HG03457 (cell line): ENCODE measurements at regions not wholly inside any gene's neighbourhood (a gene's known extent, or its start where the extent isn't known, plus 50 kb on each side); places are given as distances from the start of the nearest gene placed in this dataset.
"Not testable (repeated sequence)": the region's sequence is repeated elsewhere in the genome, so short reads cannot be mapped to it uniquely, and the experiment has no call there.

Experiments used
- ATAC-seq: cut with Tn5 transposase; IDR thresholded peaks from one replicate; pipeline ENCODE4 v1.9.1; 2021; ENCODE audit warnings: moderate number of reproducible peaks; ENCODE audit not compliant: unreplicated experiment

DNA sequence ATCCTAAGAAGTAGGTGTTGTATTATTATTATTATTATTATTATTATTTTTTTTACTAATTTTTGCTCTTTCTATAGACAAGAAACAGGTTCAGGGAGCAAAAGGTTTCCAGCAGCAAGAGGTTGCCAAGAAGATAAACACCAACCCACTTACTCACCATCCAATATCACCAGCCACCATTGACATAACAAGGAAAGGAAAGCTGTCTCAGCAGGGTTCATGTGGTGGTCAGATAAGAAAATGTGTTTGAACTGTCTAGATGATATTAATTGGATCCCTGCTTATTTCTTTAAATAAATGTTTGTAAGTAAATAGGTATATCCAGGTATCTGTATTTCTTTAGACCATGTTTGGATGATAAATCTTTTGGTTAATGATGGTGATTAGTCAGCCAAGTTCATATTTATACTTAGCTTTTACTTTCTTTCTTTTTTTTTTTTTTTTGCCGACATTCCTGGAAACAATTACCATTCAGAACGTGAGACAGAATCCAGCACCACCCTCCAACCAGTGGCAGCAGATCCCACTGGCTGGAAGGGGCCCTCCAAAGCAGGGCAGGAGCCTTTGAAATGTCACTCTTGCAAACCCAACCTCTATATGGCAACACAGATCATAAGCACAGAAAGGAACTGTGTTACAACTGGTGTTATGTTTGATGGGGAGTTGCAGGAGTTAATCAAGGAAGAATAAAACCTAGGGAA, 139.2 kb upstream of the ECI2 start:
- no peak for ATAC-seq

DNA sequence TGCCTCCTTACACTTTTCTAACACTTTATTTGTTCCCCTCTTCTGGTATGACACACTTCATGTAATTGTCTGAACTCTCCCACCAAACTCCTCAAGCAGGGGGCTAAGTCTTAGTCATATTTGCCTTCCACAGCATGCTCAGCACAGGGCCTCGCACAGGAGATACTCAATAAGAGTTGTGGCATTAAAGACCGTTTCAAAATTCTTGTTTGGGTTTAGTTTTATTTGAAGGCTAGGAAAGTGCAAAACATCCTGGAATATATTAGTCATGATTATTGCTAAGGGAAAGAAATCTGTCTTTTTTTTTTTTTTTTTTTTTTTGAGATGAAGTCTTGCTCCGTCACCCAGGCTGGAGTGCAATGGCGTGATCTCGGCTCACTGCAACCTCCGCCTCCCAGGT, 137.6 kb upstream of the ECI2 start:
- ATAC-seq: no peak

DNA sequence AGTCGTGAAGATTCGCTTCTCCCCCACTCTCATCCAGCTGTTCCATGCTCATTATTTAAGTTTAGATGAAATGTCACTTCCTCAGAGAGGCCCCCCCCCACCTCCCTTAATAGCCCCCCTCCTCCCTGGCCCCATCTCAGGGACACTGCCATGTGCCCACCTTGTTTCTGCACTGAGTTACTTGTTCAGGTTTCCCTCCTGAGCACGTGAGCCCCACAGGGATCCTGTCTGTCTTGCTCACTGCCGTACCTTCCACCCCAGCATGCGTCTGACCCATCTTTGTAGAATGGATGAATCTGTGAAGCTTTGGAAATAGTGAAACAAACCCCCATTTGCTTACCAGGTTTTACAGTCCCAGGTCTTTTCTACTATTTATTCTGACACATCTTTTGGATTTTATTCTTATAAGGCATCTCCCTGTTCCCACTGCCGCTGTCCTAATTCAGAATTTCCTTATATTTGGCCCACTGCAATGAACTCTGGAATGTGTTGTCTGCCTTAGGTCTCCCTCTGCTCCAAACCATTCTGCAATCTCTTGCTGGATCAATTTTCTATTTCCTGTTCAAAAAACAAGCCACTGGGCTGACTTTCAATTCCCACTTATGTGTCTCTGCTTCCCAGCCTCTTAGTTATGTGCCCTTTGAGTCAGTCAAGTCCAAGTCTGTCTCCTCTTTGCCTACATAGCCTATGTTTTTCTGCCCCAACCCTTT, 136.5 kb upstream of the ECI2 start:
- ATAC-seq: no peak

DNA sequence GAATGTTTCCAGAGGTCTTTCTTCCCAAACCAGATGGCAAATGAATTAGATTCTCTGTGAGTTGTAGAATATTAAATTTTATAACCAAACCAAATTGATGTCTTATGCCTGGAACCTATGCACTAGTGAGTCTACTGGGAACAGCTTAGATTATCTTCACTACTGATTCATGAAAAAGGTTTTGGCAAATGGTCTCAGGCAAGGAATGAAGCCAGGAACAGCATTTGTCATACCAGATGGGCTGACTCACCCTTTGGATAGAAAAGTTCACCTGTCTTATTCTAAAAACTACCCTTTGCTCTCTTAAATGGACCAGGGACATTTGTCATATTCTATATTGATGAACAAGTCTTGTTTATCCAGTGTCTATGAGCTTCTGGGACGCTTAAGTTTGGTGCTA, 135.4 kb upstream of the ECI2 start:
- ATAC-seq: no peak

DNA sequence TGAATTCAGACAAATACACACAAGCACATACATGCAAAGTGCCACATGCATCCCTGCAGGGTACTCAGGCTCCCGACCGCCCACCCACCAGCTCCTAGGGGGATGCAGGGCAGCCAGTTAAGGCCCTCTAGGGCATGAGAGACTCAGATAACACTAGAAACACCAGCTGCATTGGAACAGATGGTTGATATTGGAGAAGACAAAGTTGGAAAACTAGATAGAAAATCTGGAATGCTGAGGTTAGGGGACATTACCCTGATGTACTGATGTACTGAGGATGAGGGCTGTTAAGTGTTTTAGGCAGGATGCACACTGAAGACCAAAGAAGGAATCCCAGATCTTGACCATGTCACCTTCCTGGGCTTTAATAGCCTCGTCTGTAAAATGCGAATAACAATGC, 134.6 kb upstream of the ECI2 start:
- no peak for ATAC-seq

DNA sequence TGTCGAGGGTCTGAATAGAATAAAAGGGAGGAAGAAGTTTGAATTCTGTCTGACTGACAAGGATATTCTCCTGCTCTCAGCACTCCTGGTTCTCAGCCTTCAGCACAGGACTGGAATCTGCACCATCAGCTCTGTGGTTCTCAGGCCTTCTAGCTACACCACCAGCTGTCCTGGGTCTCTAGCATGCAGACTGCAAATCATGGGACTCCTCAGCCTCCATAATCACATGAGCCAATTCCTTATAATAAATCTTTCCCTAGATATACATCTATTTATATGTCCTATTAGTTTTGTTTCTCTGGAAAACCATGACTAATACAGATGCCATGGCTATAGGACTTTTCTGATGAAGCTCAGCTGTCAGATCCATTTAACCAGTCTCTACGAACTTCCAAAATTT, 132.8 kb upstream of the ECI2 start:
- ATAC-seq: no peak

DNA sequence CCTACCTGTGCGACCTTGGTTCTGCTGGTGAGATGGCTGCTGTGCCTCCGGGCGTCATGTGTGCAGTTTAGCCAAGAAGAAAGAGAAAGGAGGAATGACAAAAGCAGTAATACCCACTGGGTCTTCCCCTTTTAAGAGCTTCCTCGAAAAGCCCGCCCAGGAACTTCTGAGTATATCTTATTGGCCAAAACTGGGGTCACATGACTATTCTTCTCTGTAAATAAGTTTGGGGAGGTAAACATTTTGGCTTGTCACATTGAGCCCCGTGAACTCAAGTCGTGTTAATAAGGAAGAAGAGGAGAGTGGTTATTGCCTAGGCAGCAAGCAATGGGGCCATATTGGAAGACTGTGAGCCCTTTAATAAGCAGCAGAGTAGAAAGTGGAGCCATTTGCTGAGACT, 130.4 kb upstream of the ECI2 start:
- ATAC-seq: no peak

DNA sequence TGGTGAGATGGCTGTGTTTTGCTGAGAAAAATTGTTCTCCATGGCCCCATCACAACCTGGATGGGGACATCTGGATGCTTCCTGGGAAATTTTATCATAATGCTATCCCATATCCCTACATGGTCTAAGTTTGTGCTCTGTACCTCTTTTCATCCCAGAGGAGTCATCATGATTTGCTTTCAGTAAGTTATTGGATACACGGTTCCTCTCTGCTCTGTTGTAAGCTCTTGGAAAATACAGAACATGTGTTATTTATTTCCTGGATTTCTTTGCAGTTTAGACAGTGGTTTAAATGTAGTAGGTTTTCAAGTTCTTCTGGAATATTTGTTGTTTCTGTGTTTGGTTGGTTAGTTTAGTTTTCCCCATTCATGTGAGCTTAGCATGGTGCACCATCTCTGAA, 129.2 kb upstream of the ECI2 start:
- ATAC-seq: no peak

DNA sequence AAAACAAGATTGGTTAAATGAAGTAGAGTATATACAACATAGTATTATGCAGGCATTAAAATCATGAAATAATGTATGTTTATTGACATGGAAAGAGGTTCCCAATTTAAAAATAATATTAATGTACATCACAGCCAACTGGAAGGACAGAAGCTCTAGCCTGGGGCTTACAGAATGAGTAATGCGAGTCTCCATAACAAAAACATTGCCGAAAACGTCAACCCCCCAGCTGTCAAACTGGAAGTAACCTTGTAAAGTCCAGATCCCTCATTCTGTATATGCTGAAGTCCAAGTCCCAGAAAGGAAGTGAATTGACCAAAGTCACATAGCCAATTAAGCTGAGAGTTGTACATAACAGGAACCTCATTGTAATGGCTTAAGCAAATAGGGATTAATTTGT, 128.7 kb upstream of the ECI2 start:
- ATAC-seq: no peak

DNA sequence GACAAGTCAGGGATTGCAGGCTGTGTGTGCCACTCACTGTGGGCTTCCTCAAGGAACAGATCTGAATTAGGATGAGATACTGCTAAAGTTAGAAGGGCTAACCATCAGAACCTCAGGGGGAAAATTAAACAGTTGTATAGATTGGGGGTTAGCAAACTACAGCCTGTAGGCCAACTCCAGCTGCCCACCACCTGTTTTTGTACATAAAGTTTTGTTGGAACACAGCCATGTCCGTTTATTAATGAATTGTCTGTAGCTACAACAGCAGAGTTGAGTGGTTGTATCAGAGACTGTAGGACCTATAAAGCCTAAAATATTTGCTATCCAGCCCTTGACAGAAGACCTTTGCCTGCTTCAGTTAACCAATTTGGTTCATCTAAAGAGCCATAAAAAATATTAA, 127.2 kb upstream of the ECI2 start:
- no peak for ATAC-seq

DNA sequence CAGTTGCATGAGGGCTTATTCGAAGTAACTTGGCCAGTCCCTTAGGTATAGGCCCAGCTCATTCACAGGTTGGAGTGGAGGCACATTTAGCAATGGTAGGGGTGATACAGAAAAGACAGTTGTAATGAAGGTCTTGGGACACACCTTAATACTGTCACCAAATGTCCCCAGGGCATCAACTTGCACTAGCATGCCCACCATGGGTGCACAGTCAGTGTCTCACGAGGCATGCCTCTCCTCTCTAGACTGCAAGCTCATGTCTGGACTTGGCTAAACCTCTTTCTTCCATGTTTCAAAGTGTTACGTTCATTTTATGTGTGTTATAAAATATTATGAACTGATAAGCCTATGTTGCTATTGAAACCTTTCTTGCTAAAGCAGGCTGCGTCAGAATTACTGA, 124.0 kb upstream of the ECI2 start:
- no peak for ATAC-seq

DNA sequence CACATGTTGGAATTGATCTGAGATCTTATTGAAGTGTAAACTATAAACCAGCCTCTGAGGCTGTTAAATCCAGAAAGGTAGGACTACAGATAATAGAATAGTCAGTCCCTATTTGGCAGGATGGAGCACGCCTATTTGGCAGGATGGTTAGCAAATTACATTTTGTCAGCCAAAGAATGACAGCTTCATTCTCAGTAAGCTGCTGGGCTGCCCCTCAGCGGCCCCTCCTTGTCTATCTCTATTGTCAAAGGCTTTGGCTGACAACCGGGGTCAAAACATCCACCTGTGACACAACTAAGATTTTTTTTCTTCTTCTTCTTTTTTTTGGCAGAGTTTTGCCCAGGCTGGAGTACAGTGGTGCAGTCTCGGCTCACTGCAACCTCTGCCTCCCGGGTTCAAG, 123.4 kb upstream of the ECI2 start:
- ATAC-seq: no peak

DNA sequence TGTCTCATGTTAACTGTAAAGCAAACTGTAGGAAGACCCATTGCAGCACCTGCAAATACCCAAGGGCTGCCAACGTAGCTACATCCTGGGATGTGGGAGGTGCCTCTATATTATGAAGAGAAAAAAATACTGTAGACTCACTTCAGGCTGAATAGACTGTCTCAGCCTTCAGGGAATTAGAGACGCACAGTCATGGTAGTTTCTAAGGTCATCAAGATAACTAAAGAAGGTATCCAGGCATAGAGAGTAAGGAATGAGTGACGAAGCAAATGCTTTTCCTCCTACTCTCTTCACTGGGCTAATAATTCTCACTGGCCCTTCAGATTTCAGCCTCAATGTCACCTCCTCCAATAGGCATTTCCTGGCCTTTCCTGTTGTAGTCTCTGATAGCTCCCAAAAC, 121.6 kb upstream of the ECI2 start:
- no peak for ATAC-seq

DNA sequence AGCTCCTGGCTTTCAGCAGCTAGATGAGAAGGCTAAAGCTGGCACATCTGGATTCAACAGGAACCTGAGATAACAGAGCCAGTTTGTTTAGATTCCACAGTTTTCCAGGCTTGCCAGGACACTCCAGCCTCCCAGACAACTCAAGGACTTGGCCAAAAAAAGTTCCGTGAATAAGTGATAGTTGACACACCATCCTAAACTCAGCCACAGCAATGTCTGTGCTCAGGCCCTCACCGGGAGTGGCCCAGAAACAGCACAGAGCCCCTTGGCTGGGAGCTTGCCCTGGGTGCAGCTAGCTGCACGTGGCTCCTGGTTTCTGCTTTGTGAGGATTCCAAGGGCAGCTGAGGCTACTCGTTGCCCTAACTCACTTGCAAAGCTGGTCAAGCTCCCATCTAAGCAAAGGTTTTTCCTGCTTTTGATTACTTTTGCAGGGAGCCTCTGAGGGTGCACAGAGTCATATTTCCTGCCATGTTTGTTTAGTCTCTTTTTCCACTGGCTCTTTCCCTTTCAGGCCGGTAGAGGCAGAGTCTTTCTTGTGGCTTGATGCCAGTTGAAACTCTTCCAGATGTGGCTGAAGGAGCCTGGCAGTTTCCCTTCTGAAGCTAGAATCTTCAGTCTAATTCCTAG, 118.3 kb upstream of the ECI2 start:
- ATAC-seq: no peak

DNA sequence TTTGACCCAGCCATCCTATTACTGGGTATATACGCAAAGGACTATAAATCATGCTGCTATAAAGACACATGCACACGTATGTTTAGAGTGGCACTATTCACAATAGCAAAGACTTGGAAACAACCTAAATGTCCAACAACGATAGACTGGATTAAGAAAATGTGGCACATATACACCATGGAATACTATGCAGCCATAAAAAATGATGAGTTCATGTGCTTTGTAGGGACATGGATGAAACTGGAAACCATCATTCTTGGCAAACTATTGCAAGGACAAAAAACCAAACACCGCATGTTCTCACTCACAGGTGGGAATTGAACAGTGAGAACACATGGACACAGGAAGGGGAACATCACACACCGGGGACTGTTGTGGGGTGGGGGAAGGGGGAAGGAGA, 117.1 kb upstream of the ECI2 start:
- not testable (repeated sequence) for ATAC-seq

DNA sequence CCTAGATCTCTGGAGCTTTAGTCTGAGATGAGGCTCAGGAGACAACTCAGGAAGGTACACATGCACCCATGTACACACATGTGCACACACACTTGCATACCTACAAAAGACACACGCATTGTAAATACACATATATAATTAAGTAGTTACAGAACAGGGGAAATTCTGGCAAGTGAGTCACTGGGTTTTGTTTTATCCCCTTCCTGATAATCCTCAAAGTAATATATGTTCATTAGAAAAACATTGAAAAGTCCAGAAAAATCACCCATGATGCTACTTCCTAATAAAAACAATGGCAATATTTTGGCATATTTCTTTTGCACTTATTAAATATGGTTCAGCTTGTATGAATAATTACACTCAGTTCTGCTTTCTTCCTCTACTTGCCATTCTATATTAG, 115.3 kb upstream of the ECI2 start:
- ATAC-seq: no peak

DNA sequence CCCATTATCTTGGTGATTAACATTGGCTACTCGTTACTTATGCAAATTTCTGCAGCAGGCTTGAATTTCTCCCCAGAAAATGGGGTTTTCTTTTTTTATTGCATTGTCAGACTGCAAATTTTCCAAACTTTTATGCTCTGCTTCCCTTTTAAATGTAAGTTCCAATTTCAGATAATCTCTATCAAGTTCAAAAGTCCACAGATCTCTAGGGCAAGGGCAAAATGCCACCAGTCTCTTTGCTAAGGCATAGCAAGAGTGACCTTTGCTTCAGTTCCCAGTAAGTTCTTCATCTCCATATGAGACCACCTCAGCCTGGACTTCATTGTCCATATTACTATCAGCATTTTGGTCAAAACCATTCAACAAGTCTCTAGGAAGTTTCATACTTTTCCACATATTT, 108.5 kb upstream of the ECI2 start:
- ATAC-seq: not testable (repeated sequence)

DNA sequence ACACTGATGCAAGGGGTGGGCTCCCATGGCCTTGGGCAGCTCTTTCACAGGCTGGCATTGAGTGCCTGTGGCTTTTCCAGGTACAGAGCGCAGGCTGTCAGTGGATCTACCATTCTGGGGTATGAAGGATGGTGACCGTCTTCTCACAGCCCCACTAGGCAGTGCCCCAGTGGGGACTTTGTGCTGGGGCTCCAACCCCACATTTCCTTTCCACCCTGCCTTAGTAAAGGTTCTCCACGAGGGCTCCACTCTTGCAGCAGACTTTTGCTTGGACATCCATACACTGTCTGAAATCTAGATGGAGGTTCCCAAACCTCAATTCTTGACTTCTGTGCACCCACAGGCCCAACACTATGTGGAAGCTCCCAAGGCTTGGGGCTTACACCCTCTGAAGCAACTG, 107.9 kb upstream of the ECI2 start:
- ATAC-seq: no peak

DNA sequence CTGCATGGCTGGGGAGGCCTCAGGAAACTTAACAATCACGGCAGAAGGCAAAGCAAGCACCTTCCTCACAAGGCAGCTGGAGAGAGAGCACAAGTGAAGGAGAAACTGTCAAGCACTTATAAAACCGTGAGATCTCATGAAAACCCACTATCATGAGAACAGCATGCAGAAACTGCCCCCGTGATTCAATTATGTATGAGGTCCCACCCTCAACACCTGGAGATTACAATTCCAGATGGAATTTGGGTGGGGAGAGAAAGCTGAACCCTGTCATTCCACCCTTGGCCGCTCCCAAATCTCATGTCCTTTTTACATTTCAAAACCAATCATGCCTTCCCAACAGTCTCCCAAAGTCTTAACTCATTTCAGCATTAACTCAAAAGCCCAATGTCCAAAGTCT, 107.2 kb upstream of the ECI2 start:
- ATAC-seq: no peak

DNA sequence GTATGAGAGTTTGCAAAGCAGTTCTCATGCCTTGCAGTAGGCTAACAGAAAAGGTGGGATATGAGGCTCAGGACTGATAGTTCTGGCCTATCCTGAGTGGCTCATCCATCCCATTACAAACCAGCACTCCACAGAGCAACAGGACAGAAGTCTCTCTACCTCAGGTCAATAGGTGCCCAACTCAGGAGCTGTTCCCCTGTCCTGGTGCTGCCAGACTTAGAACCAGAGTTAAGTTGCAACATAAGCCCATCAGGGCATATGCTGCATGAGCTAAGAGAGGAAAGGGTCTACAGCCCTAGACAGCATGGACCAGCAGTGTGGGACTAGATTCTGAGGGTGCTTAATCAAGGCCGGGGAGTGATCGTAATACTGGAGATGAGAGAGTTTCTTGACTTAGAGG, 104.8 kb upstream of the ECI2 start:
- no peak for ATAC-seq

DNA sequence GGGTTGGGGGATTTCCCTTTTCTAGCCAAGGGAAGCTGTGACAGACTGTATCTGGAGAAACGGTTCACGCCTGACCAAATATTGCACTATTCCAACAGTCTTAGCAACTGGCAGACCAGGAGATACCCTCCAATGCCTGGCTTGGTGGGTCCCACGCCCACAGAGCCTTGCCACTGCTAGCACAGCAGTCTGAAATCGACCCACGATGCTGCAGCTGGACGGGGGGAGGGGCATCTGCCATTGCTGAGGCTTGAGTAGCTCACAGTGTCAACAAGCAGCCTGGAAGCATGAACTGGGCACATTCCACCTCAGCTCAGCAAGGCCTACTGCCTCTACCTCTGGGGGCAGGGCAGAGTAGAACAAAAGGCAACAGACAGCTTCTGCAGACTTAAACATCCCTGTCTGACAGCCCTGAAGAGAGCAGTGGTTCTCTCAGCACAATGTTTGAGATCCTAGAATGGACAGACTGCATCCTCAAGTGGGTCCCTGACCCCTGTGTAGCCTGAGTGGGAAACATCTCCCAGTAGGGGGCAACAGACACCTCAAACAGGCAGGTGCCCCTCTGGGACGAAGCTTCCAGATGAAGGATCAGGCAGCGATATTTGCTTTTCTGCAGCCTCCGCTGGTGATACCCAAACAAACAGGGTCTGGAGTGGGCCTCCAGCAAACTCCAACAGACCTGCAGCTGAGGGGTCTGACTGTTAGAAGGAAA, 89.9 kb upstream of the ECI2 start:
- no peak for ATAC-seq
